Fibroblast of gingiva (primary cell): ENCODE measurements at regions not wholly inside any gene's neighbourhood (a gene's known extent, or its start where the extent isn't known, plus 50 kb on each side); places are given as distances from the start of the nearest gene placed in this dataset.

ENCODE experiments used
- DNase-seq: peaks from one replicate; pipeline ENCODE4 v3.0.0-alpha.2; 2011; ENCODE audit warnings: low read depth

DNA sequence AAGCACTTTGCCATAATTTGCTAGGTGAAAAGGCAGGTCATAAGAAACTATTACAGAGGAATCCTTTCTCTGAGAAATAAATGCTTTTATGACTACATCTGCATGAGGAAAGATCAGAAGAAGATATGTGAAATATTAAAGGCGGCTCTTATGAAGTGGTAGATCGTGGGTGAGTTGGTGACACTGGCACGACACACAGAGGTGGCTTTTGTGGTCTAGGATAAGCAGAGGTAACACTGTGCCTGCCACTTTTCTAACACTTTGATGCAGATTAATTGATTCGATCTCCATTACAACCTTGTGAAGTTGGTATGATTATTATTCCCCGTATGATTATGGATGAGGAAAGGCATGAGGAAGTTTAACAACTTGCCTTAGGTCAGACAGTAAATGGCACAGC is 60.0 kb upstream of the ELK3 start:
- DNase-seq, result no peak

DNA sequence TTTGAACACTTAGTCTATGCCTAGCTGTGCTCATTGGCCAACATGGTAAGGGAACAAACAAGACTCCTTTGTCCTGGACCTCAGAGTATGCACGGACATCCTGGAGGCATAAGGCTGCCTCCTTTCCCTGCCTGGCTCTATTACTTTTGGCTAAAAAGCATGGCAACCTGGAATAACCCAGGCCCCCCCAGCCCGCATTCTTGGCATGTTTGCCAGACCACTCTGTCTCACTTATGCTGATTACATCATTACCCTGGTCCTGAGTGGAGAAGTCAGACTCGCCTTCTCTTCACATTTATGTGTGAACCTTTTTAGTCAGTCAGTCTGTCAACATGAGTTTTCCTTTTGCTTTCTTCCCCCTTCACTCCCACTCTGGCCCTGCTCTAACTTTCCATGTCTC is 58.0 kb upstream of the ELK3 start:
- no peak for DNase-seq

DNA sequence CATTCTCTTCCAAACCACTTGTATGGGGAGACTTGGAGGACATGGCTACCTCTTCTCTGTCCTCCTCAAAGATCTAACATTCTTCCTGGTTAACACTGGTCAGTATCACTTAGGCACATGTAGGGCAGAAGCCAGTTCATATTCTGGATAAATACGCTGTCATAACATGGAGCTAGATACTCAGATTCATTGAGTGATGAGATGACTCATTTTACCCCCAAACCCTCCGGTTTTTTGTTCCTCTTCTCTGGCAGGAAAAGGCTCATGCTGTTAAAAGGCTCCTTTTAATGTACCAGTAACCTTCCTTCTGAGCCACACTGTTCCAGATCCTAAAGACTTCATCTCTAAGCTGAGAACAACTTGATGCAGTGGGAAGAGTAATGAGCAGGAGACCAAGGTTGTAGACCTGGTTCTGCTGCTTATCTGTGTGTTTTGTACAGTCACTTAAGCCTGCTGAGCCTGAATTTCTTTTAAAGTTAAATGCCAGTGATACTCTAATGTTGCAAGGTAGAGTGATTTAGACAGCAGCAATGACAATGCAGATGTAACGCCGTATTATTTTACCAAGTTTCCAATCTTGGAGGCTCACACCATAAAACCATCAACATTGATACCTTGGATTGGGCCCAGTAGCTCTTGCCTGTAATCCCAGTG is 57.3 kb upstream of the ELK3 start:
- no peak for DNase-seq

DNA sequence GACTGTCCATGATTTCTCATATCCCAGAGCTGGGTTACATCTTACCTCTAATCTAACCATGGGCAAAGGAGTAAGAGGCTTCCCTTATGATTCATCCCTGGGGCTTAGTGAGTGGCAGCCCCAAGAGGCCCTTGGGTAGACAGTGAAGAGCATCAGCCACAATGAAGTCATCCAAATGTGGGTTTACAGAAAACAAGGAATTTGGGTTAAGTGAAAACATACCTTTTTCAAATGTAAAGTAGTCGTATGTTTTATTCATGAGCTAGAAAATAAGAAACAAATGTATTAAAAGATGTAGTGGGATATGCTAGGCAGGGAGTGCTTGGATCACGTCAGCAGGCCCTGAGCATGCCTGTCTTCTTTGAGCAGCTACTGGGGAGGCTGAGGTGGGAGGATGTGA is 54.0 kb upstream of the ELK3 start:
- peak; percentile 74 for DNase-seq

DNA sequence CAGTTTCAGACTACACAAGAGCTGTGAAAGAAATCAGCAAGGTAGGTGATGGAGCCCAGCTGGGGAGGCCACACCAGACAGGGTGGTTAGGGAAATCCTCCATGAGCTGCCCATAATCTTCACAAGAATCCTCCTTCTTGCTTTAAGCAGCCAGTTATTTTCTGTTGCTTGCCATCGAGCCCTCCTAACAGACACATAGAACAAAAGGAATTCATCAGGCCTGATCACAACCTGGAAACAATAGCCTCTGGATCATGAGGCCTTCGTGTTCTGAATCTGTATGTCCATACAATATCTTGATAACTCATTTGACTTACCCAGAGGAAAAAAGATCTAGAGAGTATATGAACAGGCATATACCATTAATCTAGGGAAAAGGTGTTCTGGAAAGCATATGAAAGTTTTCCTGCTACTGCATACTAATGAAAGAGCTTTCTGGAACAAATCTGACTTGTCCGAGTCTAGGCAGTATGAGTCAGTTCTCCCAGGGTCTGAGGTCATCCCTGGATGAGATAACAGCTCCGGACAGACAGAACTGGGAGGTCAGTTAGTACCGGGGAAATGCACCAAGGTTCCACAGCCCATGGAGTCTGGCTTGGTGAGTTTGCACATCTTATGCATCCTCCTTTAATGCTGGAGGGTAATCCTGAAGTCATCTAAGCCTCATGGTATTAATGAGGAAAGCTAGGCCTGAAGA is 52.8 kb upstream of the ELK3 start:
- DNase-seq, result peak; percentile 13

DNA sequence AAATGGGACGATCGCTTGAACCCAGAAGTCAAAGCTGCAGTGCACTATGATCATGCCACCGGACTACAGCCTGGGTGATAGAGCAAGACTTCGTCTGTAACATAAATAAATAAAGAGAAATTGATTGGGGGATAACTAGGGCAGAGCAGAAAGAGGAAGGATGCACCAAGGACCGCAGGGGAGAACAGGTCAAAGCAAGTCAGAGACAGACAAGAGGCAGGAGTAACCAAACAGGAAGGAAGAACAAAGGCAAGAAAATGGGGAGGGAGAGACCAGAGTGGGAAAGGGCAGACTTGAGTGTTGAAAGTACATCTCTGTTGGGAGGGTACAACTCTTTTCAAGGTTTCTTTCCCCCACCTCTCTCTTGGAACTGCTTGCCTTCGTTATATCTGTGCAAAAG is 50.8 kb upstream of the ELK3 start:
- DNase-seq, result no peak

DNA sequence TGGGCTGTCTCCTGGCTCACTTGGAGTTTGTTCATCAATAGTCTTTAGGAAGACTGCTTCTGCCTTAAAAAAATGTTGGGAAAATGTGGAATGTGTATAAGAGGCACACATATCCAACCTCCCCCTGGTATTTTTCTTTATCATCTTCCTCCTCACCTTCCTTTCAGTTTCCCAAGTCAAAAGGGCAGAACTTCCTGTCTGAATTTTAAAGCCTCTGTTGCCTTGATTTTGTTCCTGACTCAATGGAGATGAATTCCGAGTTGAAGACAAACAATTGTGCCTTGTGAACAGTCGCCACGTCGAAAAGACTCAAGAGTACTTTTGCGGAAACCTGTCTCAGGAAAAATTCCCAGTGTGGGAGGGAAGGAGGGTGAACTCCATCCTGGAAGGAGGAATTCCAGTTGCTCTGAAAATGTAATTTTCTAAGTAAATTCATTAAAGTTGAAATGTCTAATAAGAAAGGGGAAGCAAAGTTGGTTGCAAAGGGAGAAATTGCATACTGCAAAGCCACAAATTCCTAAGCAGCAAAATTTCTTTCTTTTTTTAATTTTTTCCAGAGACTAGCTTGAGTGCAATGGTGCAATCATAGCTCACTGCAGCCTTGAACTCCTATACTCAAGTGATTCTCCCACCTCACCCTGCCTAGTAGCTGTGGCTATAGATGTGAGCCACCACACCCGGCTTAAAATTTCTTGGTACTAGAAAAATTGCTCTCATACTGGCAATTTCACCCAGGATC is 50.2 kb upstream of the ELK3 start:
- no peak for DNase-seq
